Adrenal gland (tissue), 9 donors: ENCODE measurements at regions not wholly inside any gene's neighbourhood (a gene's known extent, or its start where the extent isn't known, plus 50 kb on each side); places are given as distances from the start of the nearest gene placed in this dataset.

Experiments
- DNase-seq, 7 donors: peaks; one replicate each; pipeline ENCODE4 v3.0.0-alpha.2; 2019 to 2020
- H3K27ac ChIP-seq, 5 donors: fragments of 200-600 bp; sonication (generic) in 4 of 5; 1 replicate in 3 of 5; 2 replicates in 2 of 5; pipeline versions ENCODE4 v1.5.1 to v1.8.0; 2016 to 2020; ENCODE audit warnings: mild to moderate bottlenecking in 1 of 5
- H3K27me3 ChIP-seq: fragments of 200-600 bp; 2 replicates; pipeline ENCODE4 v1.8.0; 2021
- H3K36me3 ChIP-seq, 2 donors: fragments of 200-600 bp; replicated peaks in 1 of 2; 1 replicate in 1 of 2; 2 replicates in 1 of 2; pipeline versions ENCODE4 v1.5.1 to v1.8.0; 2018 to 2022
- H3K4me1 ChIP-seq, 2 donors: fragments of 200-600 bp; replicated peaks in 1 of 2; 1 replicate in 1 of 2; 2 replicates in 1 of 2; pipeline versions ENCODE4 v1.5.1 to v1.8.0; 2018 to 2021
- H3K4me3 ChIP-seq, 4 donors: fragments of 200-600 bp; sonication (generic) in 3 of 4; one replicate each; pipeline ENCODE4 v1.5.1; 2016 to 2018
- H3K9me3 ChIP-seq, 3 donors: fragments of 200-600 bp; sonication (generic) in 1 of 3; replicated peaks in 1 of 3; 1 replicate in 2 of 3; 2 replicates in 1 of 3; pipeline versions ENCODE4 v1.5.1 to v1.8.0; 2016 to 2021
- POLR2A ChIP-seq, 2 donors: fragments of 450-650 bp; IDR thresholded peaks; one replicate each; pipeline ENCODE4 v1.6.1; 2017; ENCODE audit warnings: antibody characterized with exemption in 2 of 2, mild to moderate bottlenecking in 2 of 2, moderate library complexity in 1 of 2
- WGBS, 4 donors: extraction: QIAGEN DNeasy Blood & Tissue Kit in 2 of 4; methylation state at CpG; one replicate each; pipeline versions ENCODE4 v1.1.5 to v1.1.7; 2013 to 2017; 5-methylcytosine and 5-hydroxymethylcytosine counted together
- intact Hi-C, 2 donors: fragments of 100-400 bp; cut with DNase I; formaldehyde crosslinking; loops; one replicate each; pipeline versions ENCODE4 v1.14.1 to v1.15.0; 2022 to 2023
- TF ChIP-seq, protein P1 (sequence below), 6 experiments: fragments of 450-650 bp in 4 of 6; fragments of 200-600 bp in 2 of 6; sonication (generic) in 1 of 6; IDR thresholded peaks; 1 replicate in 5 of 6; 2 replicates in 1 of 6; pipeline versions ENCODE4 v1.5.1 to v1.8.0; 2016 to 2021; ENCODE audit warnings: antibody characterized with exemption in 6 of 6, mild to moderate bottlenecking in 2 of 6, moderate library complexity in 1 of 6
- donor health status: healthy with polysubstance abuse.
- donor health status: Bipolar disorder and iron deficiency.
- donor health status: DM: yes; HTN: yes; CAD: no.
- donor health status: DM: no; HTN: no; CAD: no.
- donor health status: DM: no; HTN: no; CAD: no.

DNA sequence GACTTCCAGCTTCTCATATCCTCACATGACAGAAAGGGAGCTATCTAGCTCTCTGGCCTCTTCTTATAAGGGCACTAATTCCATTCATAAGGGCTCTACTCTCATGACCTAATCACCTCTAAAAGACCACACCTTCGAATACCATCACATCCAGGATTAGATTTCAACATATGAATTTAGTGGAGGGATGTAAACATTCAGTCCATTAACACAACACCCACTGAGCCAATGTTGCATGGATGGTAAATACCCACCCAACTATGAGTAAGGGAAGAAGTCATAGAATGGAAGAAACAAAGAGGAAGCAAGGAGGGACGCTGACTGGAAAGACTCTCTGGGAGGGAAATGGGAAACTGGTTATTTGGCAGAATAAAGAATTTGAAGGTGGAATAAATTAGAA lies 112.6 kb upstream of the CCDC112 start:
- 75 to 85% (median 81%) methylated on average over 2 of the region's 2 CpGs for WGBS, 4 donors

DNA sequence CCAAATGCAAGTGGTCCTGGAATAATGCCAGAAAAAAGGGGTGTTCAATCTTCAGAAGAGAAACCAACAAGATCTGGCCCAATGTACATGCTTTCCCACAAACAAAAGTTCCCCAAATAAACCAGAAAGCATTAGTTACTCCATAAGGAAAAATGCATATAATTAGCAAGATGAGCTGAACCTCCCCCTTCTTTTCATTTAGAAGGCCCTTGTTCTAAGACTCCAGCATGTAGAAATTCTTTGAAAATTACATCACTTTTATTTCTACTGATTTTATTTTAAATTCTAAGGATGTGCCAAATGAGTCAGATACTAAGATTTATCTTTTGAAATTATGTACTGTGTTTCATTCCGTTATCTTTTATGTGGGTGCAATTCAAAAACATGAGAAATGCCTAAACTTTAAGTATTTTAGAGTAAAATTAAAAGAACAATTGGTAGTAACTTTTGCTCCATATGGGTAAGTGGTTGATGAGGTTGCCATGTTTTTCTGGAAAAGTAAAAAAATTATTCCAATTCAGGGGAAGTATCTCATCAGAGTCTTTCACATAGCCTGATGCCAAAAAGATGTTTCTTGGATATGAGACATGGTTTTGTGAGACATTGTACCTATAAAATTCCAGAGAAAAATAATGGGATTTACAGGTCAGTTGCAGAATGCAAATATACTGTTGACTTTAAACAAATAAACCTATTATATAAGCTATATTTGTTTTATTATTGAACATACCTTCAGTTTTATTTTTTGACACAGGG lies 106.5 kb upstream of the CCDC112 start:
- H3K36me3 ChIP-seq, result no peaks in the 10 kb centered on the region
- no peak overlapping the region for H3K4me3 ChIP-seq
- H3K27me3 ChIP-seq, result no peaks in the 10 kb centered on the region
- 46 to 58% (median 50%) methylated on average over 1 of the region's 1 CpG for WGBS, 4 donors
- H3K9me3 ChIP-seq, result no peaks in the 10 kb centered on the region
- no peak for DNase-seq
- no peak overlapping the region for H3K27ac ChIP-seq
- TF ChIP-seq, protein P1, sequence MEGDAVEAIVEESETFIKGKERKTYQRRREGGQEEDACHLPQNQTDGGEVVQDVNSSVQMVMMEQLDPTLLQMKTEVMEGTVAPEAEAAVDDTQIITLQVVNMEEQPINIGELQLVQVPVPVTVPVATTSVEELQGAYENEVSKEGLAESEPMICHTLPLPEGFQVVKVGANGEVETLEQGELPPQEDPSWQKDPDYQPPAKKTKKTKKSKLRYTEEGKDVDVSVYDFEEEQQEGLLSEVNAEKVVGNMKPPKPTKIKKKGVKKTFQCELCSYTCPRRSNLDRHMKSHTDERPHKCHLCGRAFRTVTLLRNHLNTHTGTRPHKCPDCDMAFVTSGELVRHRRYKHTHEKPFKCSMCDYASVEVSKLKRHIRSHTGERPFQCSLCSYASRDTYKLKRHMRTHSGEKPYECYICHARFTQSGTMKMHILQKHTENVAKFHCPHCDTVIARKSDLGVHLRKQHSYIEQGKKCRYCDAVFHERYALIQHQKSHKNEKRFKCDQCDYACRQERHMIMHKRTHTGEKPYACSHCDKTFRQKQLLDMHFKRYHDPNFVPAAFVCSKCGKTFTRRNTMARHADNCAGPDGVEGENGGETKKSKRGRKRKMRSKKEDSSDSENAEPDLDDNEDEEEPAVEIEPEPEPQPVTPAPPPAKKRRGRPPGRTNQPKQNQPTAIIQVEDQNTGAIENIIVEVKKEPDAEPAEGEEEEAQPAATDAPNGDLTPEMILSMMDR (IDR thresholded peaks at IDR 0.05), result no peak
- no peak for TF ChIP-seq POLR2A (IDR thresholded peaks at IDR 0.05)
- no peaks in the 10 kb centered on the region for H3K4me1 ChIP-seq
- intact Hi-C loops, result no loop called here

More for the DNA sequence above, 112.6 kb upstream of the CCDC112 start:
- Histone ChIP-seq H3K9me3 (no peaks in the 10 kb centered on the region), H3K27ac (no peak overlapping the region), H3K27me3 (no peaks in the 10 kb centered on the region), H3K4me3 (no peak overlapping the region), H3K4me1 (no peaks in the 10 kb centered on the region), H3K36me3 (no peaks in the 10 kb centered on the region)
- no peak for DNase-seq
- intact Hi-C loops, result no loop called here
- TF ChIP-seq POLR2A (IDR thresholded peaks at IDR 0.05), result no peak
- TF ChIP-seq, protein P1 (IDR thresholded peaks at IDR 0.05), result no peak

DNA sequence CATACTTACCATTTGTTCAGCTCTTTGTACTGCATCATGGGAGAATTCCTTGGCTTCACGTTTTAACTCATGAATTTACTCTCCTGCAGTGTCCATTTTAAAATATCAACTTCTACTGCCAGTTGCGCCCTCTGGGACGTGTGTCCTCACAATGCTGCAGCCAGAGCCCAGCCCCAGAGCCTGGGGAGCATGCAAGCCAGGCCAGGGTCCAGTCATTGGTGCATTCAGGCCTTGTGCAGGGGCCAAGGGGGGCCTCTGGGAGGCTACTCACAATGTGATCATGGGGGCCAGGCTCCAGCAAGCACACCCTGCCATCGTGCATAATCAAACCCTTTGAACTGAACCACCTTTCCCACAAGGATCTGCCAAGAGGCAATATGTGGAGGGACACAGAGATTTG lies 105.6 kb upstream of the CCDC112 start:
- WGBS, 4 donors, result 52 to 66% (median 57%) methylated on average over 4 of the region's 4 CpGs
- intact Hi-C loops, result no loop called here
- H3K27ac ChIP-seq, result no peak overlapping the region
- TF ChIP-seq, protein P1 (IDR thresholded peaks at IDR 0.05), result no peak
- TF ChIP-seq POLR2A (IDR thresholded peaks at IDR 0.05), result no peak
- H3K4me1 ChIP-seq, result no peaks in the 10 kb centered on the region
- no peak overlapping the region for H3K4me3 ChIP-seq
- no peaks in the 10 kb centered on the region for H3K36me3 ChIP-seq
- DNase-seq, result no peak
- H3K27me3 ChIP-seq, result no peaks in the 10 kb centered on the region
- H3K9me3 ChIP-seq, result no peaks in the 10 kb centered on the region

DNA sequence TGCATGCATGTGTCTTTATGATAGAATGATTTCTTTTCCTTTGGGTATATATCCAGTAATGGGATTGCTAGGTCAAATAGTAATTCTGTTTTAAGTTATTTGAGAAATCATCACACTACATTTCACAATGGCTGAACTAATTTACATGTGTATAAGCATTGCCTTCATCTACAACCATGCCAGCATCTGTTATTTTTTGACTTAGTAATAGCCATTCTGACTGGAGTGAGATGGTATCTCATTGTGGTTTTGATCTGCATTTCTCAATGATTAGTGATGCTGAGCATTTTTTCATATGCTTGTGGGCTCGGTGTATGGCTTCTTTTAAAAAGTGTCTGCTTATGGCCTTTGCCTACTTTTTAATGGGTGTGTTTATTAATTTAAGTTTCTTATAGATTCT lies 102.3 kb upstream of the CCDC112 start:
- intact Hi-C loops, result no loop called here
- WGBS, 4 donors, result 83 to 91% (median 87%) methylated on average over 1 of the region's 1 CpG
- Histone ChIP-seq H3K9me3 (no peaks in the 10 kb centered on the region), H3K27ac (no peak overlapping the region), H3K4me3 (no peak overlapping the region), H3K4me1 (no peaks in the 10 kb centered on the region), H3K27me3 (no peaks in the 10 kb centered on the region), H3K36me3 (no peaks in the 10 kb centered on the region)
- no peak for DNase-seq
- no peak for TF ChIP-seq POLR2A (IDR thresholded peaks at IDR 0.05)
- TF ChIP-seq, protein P1 (IDR thresholded peaks at IDR 0.05), result no peak
